ENCODE measurements at regions not wholly inside any gene's neighbourhood (a gene's known extent, or its start where the extent isn't known, plus 50 kb on each side); places are given as distances from the start of the nearest gene placed in this dataset.

GRCh38 chr3:87158823-87159222 is 68.3 kb upstream of the CHMP2B start:
- Histone ChIP-seq H3K4me1 (replicated peaks in 1 of 4; ENCODE audit: control insufficient read depth in 3 of 4, insufficient read depth in 4 of 4, low read length in 3 of 4) (peaks cover 0 to 9% (median 2%) of the 10 kb centered on the region in 4 experiments; a peak in 2 of 7 replicates), H3K18ac (ENCODE audit: extremely low read depth, low read length) (no peak overlapping the region), H4K5ac (ENCODE audit: insufficient read length, low read depth, low read length) (no peak overlapping the region), H4K8ac (ENCODE audit: extremely low read depth, insufficient read depth, low read length) (no peak overlapping the region), H4K91ac (replicated peaks; ENCODE audit: insufficient read length, low read length) (no peak overlapping the region), H2AFZ (ENCODE audit: low read length) (no peak overlapping the region), H2BK120ac (replicated peaks; ENCODE audit: low read depth, low read length) (no peak overlapping the region), H3K27me3 (replicated peaks in 1 of 4; ENCODE audit: control insufficient read depth in 3 of 4, extremely low read depth in 1 of 4, insufficient read depth in 3 of 4, low read length in 3 of 4) (no peaks in the 10 kb centered on the region), H2BK5ac (ENCODE audit: low read depth, low read length) (no peak overlapping the region), H3K23ac (ENCODE audit: insufficient read length) (no peak overlapping the region), H3K79me1 (ENCODE audit: low read depth, low read length) (no peaks in the 10 kb centered on the region), H3K4me3 (ENCODE audit: extremely low read depth in 1 of 4, insufficient read depth in 2 of 4, low read depth in 3 of 4, low read length in 4 of 4) (no peak overlapping the region), H3K23me2 (ENCODE audit: low read depth, low read length) (no peaks in the 10 kb centered on the region), H3K79me2 (ENCODE audit: control insufficient read depth in 1 of 2, insufficient read depth in 2 of 2, low read length in 2 of 2) (no peaks in the 10 kb centered on the region), H4K20me1 (replicated peaks in 1 of 2; ENCODE audit: control insufficient read depth in 1 of 2, insufficient read depth in 2 of 2, low read length in 2 of 2) (no peaks in the 10 kb centered on the region), H3K36me3 (ENCODE audit: control insufficient read depth in 2 of 4, insufficient read depth in 4 of 4, low read length in 3 of 4) (no peaks in the 10 kb centered on the region), H3K9ac (replicated peaks in 1 of 4; ENCODE audit: extremely low read depth in 1 of 4, low read depth in 3 of 4, low read length in 3 of 4) (no peak overlapping the region), H3K4ac (replicated peaks; ENCODE audit: insufficient read length, low read depth, low read length) (no peak overlapping the region), H3K27ac (ENCODE audit: low read depth, low read length) (no peak overlapping the region), H3K56ac (replicated peaks; ENCODE audit: insufficient read length, low read depth, low read length) (no peak overlapping the region), H2AK5ac (ENCODE audit: low read depth, low read length) (no peak overlapping the region), H3K14ac (ENCODE audit: insufficient read length) (no peak overlapping the region), H2BK20ac (ENCODE audit: low read length) (no peak overlapping the region), H3K9me3 (ENCODE audit: insufficient read depth in 2 of 2, low read depth in 1 of 2, low read length in 1 of 2) (no peaks in the 10 kb centered on the region), H2BK15ac (ENCODE audit: low read length) (no peak overlapping the region), H2BK12ac (ENCODE audit: low read depth, low read length) (no peak overlapping the region), H3K4me2 (ENCODE audit: insufficient read depth in 1 of 2, low read depth in 2 of 2, low read length in 2 of 2) (no peak overlapping the region)
- WGBS, 2 experiments (ENCODE audit: extremely low coverage in 1 of 2, insufficient coverage in 1 of 2, insufficient read length in 1 of 2, insufficient replicate concordance in 2 of 2, low coverage in 1 of 2, low lambda C conversion rate in 2 of 2, missing lambda C conversion rate in 1 of 2) = 83% methylated on average over 1 of the region's 1 CpG; no CpG with 5 or more reads in 1 of the 2 experiments
- POLR2A ChIA-PET (ENCODE audit: partially characterized antibody) = no interaction called here
- CTCF ChIA-PET (ENCODE audit: partially characterized antibody) = interaction anchor here (2.1 kb wide), 1 partner anchor 9 kb away, joined by 4 read pairs; no protein-coding TSS in a partner anchor
- DNase-seq (ENCODE audit: low read depth in 1 of 2, low spot score in 2 of 2) (no peak), FAIRE-seq (no peak)
- TF ChIP-seq SIRT6 (IDR thresholded peaks at IDR 0.05; ENCODE audit: low read length) (no peak), CEBPB (IDR thresholded peaks at IDR 0.05; ENCODE audit: low read depth, low read length) (no peak), TAF7 (optimal IDR thresholded peaks at IDR 0.05; ENCODE audit: borderline replicate concordance, low read depth, low read length) (no peak), NANOG (IDR thresholded peaks at IDR 0.05; ENCODE audit: insufficient read depth, low read depth, low read length, poor library complexity, severe bottlenecking) (no peak), TAF1 (IDR thresholded peaks at IDR 0.05; ENCODE audit: low read depth, low read length) (no peak), TBP (IDR thresholded peaks at IDR 0.05; ENCODE audit: low read depth, low read length) (no peak), GTF2F1 (IDR thresholded peaks at IDR 0.05; ENCODE audit: borderline replicate concordance, low read depth, low read length) (no peak), SAP30 (IDR thresholded peaks at IDR 0.05; ENCODE audit: insufficient read depth, insufficient replicate concordance, low read length) (no peak), EP300 (IDR thresholded peaks at IDR 0.05; ENCODE audit: borderline replicate concordance in 1 of 2, low read depth in 2 of 2, low read length in 2 of 2) (no peak), CTBP2 (IDR thresholded peaks at IDR 0.05; ENCODE audit: borderline replicate concordance, insufficient read depth, insufficient read length, low read length) (no peak), FOSL1 (IDR thresholded peaks at IDR 0.05; ENCODE audit: insufficient read depth, low read depth, low read length) (no peak)

Measured in H1 (cell line).